ENCODE measurements at regions not wholly inside any gene's neighbourhood (a gene's known extent, or its start where the extent isn't known, plus 50 kb on each side); places are given as distances from the start of the nearest gene placed in this dataset.

GRCh38 chr6:102670735-102671134 lies 1277.2 kb downstream of the GRIK2 start:
- no peak for DNase-seq

- no peak for DNase-seq
Observed at GRCh38 chr6:102662851-102663250, 1269.3 kb downstream of the GRIK2 start.

- DNase-seq, result no peak
Observed at GRCh38 chr6:102660303-102660702, 1266.8 kb downstream of the GRIK2 start.

GRCh38 chr6:102655823-102656222 lies 1262.3 kb downstream of the GRIK2 start:
- DNase-seq, result no peak

GRCh38 chr6:102641426-102641825 lies 1247.9 kb downstream of the GRIK2 start:
- DNase-seq, result no peak

- no peak for DNase-seq
Observed at GRCh38 chr6:102631921-102632320, 1238.4 kb downstream of the GRIK2 start.

GRCh38 chr6:102623201-102623600 lies 1229.7 kb downstream of the GRIK2 start:
- DNase-seq, result no peak

GRCh38 chr6:102619585-102619984 lies 1226.1 kb downstream of the GRIK2 start:
- DNase-seq, result no peak

- no peak for DNase-seq
Observed at GRCh38 chr6:102582569-102582968, 1189.1 kb downstream of the GRIK2 start.

- no peak for DNase-seq
Observed at GRCh38 chr6:102581378-102582124, 1188.0 kb downstream of the GRIK2 start.

GRCh38 chr6:102571236-102571908 lies 1177.9 kb downstream of the GRIK2 start:
- no peak for DNase-seq

- no peak for DNase-seq
Observed at GRCh38 chr6:102562713-102563112, 1169.2 kb downstream of the GRIK2 start.

- DNase-seq, result no peak
Observed at GRCh38 chr6:102553214-102553613, 1159.7 kb downstream of the GRIK2 start.

- DNase-seq, result no peak
Observed at GRCh38 chr6:102549221-102549874, 1155.8 kb downstream of the GRIK2 start.

GRCh38 chr6:102525336-102525735 lies 1131.8 kb downstream of the GRIK2 start:
- DNase-seq, result no peak

- DNase-seq, result no peak
Observed at GRCh38 chr6:102520966-102521365, 1127.5 kb downstream of the GRIK2 start.

GRCh38 chr6:102517506-102517905 lies 1124.0 kb downstream of the GRIK2 start:
- no peak for DNase-seq

- DNase-seq, result no peak
Observed at GRCh38 chr6:102501615-102502014, 1108.1 kb downstream of the GRIK2 start.

- DNase-seq, result no peak
Observed at GRCh38 chr6:102494808-102495207, 1101.3 kb downstream of the GRIK2 start.

- no peak for DNase-seq
Observed at GRCh38 chr6:102493485-102493884, 1100.0 kb downstream of the GRIK2 start.

- DNase-seq, result no peak
Observed at GRCh38 chr6:102488729-102489128, 1095.2 kb downstream of the GRIK2 start.

GRCh38 chr6:102485480-102485879 lies 1092.0 kb downstream of the GRIK2 start:
- no peak for DNase-seq

- DNase-seq, result no peak
Observed at GRCh38 chr6:102474041-102474807, 1080.7 kb downstream of the GRIK2 start.

All from stimulated activated CD4-positive, alpha-beta T cell treated with anti-CD3 and anti-CD28 coated beads, Interleukin-4, amount 100 ng/mL, for 4 hours (primary cell).